GM21619 (cell line): ENCODE measurements at regions not wholly inside any gene's neighbourhood (a gene's known extent, or its start where the extent isn't known, plus 50 kb on each side); places are given as distances from the start of the nearest gene placed in this dataset.
"Not testable (repeated sequence)": the region's sequence is repeated elsewhere in the genome, so short reads cannot be mapped to it uniquely, and the experiment has no call there.

Experiments used
- ATAC-seq: cut with Tn5 transposase; IDR thresholded peaks from one replicate; pipeline ENCODE4 v1.9.1; 2021; ENCODE audit not compliant: unreplicated experiment

DNA sequence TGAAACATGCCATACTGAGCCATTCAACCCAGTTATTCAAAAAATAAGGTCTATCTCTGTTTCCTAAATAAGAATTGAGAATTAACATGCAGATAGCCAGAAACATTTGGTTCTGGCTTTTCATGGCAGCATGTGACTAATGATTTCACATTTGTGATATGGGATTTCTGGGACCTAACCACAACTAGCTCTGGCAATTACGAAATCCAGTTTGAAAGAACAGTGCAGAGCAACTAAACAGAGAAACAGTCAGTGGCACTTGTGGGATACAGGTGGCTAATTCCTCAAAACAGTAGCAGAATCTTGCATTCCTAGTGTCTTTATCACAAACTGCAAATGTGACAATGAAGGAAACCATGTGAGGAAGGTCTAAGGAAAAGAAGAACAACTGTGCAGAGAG lies 637.8 kb upstream of the CHAC2 start:
- ATAC-seq, result no peak

- no peak for ATAC-seq
These were observed 640.4 kb upstream of the CHAC2 start for GRCh38 chr2:53127061-53127650.

DNA sequence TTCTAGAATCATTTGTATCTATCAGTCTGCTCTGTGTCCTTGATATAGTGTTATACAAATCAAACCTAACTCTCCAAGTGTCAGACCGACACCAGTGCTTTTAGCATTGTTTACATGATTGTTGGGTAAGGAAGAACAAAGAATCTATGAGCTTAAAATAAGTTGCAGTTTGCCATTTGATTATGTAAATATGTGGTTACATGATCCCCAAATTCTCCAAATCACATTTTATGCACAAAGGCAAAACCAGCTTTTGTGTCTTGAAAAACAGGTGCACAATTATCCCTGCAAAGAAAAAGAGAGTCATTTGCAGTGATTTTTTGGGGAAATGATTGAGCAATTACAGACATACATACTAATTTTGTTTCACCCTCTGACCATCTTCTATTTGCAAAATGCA lies 652.6 kb upstream of the CHAC2 start:
- no peak for ATAC-seq

GRCh38 chr2:53114582-53114981 lies 653.0 kb upstream of the CHAC2 start:
- no peak for ATAC-seq

GRCh38 chr2:53112408-53112807 lies 655.2 kb upstream of the CHAC2 start:
- ATAC-seq, result not testable (repeated sequence)

- no peak for ATAC-seq
These were observed 656.2 kb upstream of the CHAC2 start for GRCh38 chr2:53111406-53111805.

- no peak for ATAC-seq
These were observed 656.6 kb upstream of the CHAC2 start for GRCh38 chr2:53111004-53111403.

GRCh38 chr2:53108246-53108645 lies 659.4 kb upstream of the CHAC2 start:
- no peak for ATAC-seq

DNA sequence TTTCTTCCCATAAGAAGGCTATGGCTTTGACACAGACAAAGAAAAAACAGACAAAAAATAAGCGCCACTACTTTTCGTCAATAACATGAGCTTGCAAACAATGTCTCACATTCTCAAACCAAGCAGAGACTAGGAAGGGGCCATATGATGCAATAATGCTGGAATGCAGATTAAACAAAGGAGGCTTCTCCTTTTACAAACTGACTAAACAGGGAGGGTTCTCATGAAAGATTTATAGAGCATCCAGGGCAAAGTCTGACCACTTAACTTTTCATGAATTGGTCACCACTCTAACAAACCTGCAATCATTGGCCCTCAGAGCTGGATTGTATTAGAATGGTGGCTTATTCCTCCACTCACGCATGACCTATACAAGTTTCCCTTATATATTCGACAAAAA lies 663.3 kb upstream of the CHAC2 start:
- ATAC-seq, result no peak

GRCh38 chr2:53103679-53104078 lies 663.9 kb upstream of the CHAC2 start:
- ATAC-seq, result no peak

GRCh38 chr2:53098696-53099078 lies 668.9 kb upstream of the CHAC2 start:
- no peak for ATAC-seq

DNA sequence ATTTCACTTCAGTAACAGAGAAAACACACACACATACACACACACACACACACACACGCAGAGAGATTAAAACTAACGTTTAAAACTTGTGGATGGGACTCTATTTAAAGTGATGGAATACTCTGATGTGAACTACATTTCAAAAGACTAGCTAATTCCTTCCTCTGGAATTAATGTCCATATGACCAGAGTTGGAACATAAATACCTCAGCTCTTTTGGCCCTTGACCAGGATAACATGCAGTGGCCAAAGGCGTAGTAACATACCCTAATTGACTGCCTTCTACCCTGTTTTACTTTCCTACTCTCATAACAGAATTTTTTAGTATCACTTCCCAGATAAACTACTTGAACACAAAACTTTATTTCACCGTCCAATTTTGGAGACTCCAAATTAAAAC lies 671.3 kb upstream of the CHAC2 start:
- ATAC-seq, result no peak

GRCh38 chr2:53095664-53096063 lies 671.9 kb upstream of the CHAC2 start:
- ATAC-seq, result no peak

DNA sequence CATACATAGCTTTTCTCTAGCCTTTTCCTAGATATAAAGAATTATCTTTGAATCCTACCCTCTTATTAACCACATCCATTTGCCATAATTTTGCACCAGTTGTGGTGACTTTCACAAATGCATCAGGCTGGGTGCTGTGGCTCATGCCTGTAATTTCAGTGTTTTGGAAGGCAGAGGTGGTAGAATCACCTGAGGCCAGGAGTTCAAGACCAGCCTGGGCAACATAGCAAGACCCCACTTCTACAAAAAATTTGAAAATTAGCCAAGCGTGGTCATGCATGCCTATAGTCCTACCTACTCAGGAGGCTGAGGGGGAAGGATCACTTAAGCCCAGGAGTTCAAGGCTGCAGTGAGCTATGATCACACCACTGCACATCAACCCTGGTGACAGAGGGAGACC lies 672.4 kb upstream of the CHAC2 start:
- no peak for ATAC-seq

DNA sequence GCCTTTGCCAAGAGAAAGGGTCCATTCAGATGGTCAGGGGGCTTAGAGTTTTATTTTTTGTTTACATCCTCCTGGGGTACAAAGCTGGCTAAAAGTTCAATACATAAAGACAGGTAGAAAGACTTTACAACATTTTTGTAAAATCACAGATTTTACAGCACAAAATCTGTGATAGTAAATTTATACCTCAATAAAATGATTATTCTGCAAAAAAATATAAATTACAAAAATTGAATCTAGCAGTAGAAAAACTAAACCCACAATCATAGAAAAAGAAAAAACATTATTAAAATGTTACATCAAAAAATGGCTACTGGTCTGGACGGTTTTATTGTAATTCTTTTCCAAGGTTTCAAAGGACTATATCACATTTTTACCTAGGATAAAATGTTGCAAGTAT lies 674.2 kb upstream of the CHAC2 start:
- no peak for ATAC-seq

GRCh38 chr2:53091183-53091582 lies 676.4 kb upstream of the CHAC2 start:
- ATAC-seq, result no peak

DNA sequence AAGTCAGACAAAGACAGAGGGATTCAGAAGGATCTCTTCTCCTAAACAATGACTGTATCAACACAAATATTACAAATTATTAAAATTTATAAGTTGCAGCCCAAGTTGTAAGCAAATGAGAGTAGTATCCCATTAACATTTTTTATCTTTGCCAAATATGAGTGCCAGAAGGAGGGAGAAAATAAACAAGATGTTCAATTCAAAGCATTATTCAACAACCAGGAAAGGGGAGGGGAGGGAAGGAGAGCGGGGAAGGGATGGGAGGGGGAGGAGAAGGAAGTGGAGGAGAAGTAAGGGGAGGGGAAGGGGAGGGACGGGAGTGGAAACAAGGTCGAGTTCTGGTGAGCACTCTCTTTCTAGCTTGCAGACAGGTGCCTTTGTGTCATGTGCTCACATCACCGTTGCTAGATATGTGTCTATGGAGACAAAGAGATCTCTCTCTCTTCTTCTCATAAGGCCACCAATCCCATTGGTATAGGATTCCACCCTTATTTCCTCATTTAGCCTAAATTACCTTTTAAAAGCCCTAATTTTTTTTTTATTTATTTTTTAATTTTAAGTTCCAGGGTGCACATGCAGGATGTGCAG lies 679.6 kb upstream of the CHAC2 start:
- ATAC-seq, result no peak

- no peak for ATAC-seq
These were observed 680.2 kb upstream of the CHAC2 start for GRCh38 chr2:53087262-53087873.

DNA sequence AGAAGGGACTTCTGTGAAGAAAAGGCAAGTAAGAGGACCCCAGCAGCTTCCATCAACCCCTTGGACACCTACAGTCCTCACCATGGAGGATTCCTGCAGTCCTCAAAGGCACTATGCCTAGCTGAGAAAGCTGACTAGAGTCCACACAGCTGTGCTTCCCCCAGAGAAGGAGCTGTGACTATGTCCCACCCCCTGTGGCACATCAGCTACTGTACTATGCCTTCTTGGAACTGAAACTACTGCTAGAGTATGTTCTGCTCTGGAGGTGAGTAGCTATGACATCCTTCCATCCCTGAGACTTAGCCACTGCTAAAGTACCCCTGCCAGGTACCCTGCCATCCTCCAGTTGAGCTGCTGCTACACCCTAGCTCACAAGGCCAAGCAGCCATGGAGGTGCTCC lies 690.2 kb upstream of the CHAC2 start:
- no peak for ATAC-seq

GRCh38 chr2:53075760-53076159 lies 691.8 kb upstream of the CHAC2 start:
- ATAC-seq, result no peak

- ATAC-seq, result no peak
These were observed 700.1 kb upstream of the CHAC2 start for GRCh38 chr2:53067533-53067932.

- no peak for ATAC-seq
These were observed 700.5 kb upstream of the CHAC2 start for GRCh38 chr2:53067056-53067455.

GRCh38 chr2:53064154-53064553 lies 703.5 kb upstream of the CHAC2 start:
- no peak for ATAC-seq
